ENCODE measurements at regions not wholly inside any gene's neighbourhood (a gene's known extent, or its start where the extent isn't known, plus 50 kb on each side); places are given as distances from the start of the nearest gene placed in this dataset.

GRCh38 chr16:65660390-65660789, 538.5 kb upstream of the CDH11 start:
- Histone ChIP-seq H3K9me3 (no peaks in the 10 kb centered on the region), H3K36me3 (no peaks in the 10 kb centered on the region), H3K27ac (no peak overlapping the region), H3K27me3 (no peaks in the 10 kb centered on the region), H3K4me1 (no peaks in the 10 kb centered on the region), H3K4me3 (no peak overlapping the region)
- TF ChIP-seq CTCF (IDR thresholded peaks at IDR 0.05) (no peak), POLR2A (IDR thresholded peaks at IDR 0.05) (no peak)
- DNase-seq = no peak

- Histone ChIP-seq H3K9me3 (no peaks in the 10 kb centered on the region), H3K27ac (no peak overlapping the region), H3K27me3 (no peaks in the 10 kb centered on the region), H3K36me3 (no peaks in the 10 kb centered on the region), H3K4me3 (no peak overlapping the region), H3K4me1 (no peaks in the 10 kb centered on the region)
- no peak for DNase-seq
- TF ChIP-seq POLR2A (IDR thresholded peaks at IDR 0.05) (no peak), CTCF (IDR thresholded peaks at IDR 0.05) (no peak)
These were observed 537.9 kb upstream of the CDH11 start for GRCh38 chr16:65659758-65660157.

DNA sequence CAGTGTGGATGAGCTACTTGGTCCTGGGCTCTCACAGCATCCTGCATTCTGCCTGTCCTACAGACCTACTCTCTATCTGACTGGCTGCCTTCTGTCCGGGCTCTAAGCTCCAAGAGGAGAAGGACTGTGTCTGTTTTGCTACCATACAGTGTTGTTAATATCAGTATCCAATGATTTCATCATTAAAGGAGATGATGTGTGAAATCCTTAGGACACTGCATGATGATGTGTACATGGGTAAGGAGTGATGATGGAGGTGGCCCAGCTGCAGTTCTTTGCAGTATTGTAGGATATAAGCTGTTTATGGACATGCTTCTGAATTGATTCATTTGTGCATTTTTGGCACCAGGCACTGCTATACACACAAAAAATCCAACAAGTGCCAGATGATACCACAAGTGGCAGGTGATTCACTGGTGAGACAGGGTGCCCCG, 536.9 kb upstream of the CDH11 start:
- H3K27ac ChIP-seq = no peak overlapping the region
- no peaks in the 10 kb centered on the region for H3K27me3 ChIP-seq
- TF ChIP-seq POLR2A (IDR thresholded peaks at IDR 0.05) (no peak), CTCF (IDR thresholded peaks at IDR 0.05) (no peak)
- no peak for DNase-seq
- H3K4me1 ChIP-seq = no peaks in the 10 kb centered on the region
- H3K9me3 ChIP-seq = no peaks in the 10 kb centered on the region
- no peaks in the 10 kb centered on the region for H3K36me3 ChIP-seq
- no peak overlapping the region for H3K4me3 ChIP-seq

GRCh38 chr16:65658349-65658748, 536.5 kb upstream of the CDH11 start:
- Histone ChIP-seq H3K4me1 (no peaks in the 10 kb centered on the region), H3K27ac (no peak overlapping the region), H3K9me3 (no peaks in the 10 kb centered on the region), H3K27me3 (no peaks in the 10 kb centered on the region), H3K36me3 (no peaks in the 10 kb centered on the region), H3K4me3 (no peak overlapping the region)
- no peak for DNase-seq
- TF ChIP-seq CTCF (IDR thresholded peaks at IDR 0.05) (no peak), POLR2A (IDR thresholded peaks at IDR 0.05) (no peak)

GRCh38 chr16:65657556-65657955, 535.7 kb upstream of the CDH11 start:
- TF ChIP-seq CTCF (IDR thresholded peaks at IDR 0.05) = no peak
- no peak for TF ChIP-seq POLR2A (IDR thresholded peaks at IDR 0.05)
- Histone ChIP-seq H3K27me3 (no peaks in the 10 kb centered on the region), H3K36me3 (no peaks in the 10 kb centered on the region), H3K27ac (no peak overlapping the region), H3K4me3 (no peak overlapping the region), H3K4me1 (no peaks in the 10 kb centered on the region), H3K9me3 (no peaks in the 10 kb centered on the region)
- DNase-seq = no peak

DNA sequence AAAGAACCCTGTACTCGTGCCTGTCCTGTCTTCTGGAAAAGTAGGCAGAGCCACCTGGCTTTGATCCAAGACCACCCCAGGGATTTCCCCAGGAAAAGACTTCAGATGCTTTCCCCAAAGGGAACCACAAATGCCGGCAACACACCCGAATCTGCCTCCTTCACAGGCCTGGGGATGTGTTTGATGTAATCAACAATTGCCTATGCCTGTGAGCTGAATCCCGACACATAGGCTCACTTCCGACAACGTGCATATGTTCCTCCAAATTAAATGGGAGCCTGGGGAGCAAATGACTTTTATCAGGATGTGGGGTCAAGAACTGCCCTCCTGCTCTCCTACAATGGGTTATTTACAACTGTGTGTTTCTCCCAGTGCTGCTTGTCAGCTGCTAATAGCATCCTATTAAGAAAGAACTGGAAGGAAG, 535.2 kb upstream of the CDH11 start:
- TF ChIP-seq POLR2A (IDR thresholded peaks at IDR 0.05) = no peak
- no peak for TF ChIP-seq CTCF (IDR thresholded peaks at IDR 0.05)
- no peak overlapping the region for H3K27ac ChIP-seq
- DNase-seq = no peak
- H3K4me3 ChIP-seq = no peak overlapping the region
- no peaks in the 10 kb centered on the region for H3K27me3 ChIP-seq
- no peaks in the 10 kb centered on the region for H3K36me3 ChIP-seq
- H3K9me3 ChIP-seq = no peaks in the 10 kb centered on the region
- H3K4me1 ChIP-seq = no peaks in the 10 kb centered on the region

All from Peyer's patch (tissue), 4 donors.